ENCODE measurements at regions not wholly inside any gene's neighbourhood (a gene's known extent, or its start where the extent isn't known, plus 50 kb on each side); places are given as distances from the start of the nearest gene placed in this dataset.

GRCh38 chr4:3871181-3871852 lies 105.1 kb downstream of the ADRA2C start:
- no peak for TF ChIP-seq CTCF (IDR thresholded peaks at IDR 0.05)
- TF ChIP-seq POLR2A (IDR thresholded peaks at IDR 0.05) = no peak

Measured in thyroid gland (tissue), 4 donors.